ENCODE measurements at regions not wholly inside any gene's neighbourhood (a gene's known extent, or its start where the extent isn't known, plus 50 kb on each side); places are given as distances from the start of the nearest gene placed in this dataset.

DNA sequence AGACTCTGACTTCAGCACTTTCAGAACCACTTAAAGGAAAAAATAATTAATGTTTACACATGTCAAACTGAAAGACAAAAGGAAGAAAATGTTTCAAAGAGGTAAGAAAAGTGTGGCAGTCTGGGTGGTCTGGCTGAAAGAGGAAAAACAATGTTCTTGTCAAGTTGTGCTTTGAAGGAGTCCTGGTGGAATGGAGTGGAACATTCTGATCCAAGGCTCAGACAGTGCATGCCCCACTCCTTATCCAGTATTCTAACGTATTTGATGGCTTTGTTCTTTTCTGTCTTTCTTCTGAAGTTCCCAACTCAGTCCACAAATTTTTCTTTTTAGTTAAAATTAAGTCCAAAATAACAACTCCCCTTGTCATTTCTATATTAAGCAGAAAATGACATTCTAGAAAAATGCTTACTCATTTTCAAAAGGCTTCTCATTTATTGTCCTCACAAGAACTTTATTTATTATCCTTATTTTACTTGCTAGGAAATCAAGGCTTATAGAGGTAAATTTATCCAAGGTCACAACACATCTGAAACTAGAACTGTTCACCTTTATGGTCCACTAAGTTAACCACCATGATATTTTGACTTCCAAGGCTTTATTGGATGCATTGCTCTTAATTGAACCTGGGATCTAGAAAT lies 121.7 kb upstream of the NAP1L1 start:
- TF ChIP-seq, protein P1, sequence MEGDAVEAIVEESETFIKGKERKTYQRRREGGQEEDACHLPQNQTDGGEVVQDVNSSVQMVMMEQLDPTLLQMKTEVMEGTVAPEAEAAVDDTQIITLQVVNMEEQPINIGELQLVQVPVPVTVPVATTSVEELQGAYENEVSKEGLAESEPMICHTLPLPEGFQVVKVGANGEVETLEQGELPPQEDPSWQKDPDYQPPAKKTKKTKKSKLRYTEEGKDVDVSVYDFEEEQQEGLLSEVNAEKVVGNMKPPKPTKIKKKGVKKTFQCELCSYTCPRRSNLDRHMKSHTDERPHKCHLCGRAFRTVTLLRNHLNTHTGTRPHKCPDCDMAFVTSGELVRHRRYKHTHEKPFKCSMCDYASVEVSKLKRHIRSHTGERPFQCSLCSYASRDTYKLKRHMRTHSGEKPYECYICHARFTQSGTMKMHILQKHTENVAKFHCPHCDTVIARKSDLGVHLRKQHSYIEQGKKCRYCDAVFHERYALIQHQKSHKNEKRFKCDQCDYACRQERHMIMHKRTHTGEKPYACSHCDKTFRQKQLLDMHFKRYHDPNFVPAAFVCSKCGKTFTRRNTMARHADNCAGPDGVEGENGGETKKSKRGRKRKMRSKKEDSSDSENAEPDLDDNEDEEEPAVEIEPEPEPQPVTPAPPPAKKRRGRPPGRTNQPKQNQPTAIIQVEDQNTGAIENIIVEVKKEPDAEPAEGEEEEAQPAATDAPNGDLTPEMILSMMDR (conservative IDR thresholded peaks at IDR 0.05 in 1 of 2, IDR thresholded peaks at IDR 0.05 in 1 of 2; ENCODE audit: extremely low read depth in 1 of 2, insufficient read depth in 1 of 2, low read depth in 1 of 2, low read length in 2 of 2): no peak
- no peak for TF ChIP-seq EZH2 (IDR thresholded peaks at IDR 0.05; ENCODE audit: borderline replicate concordance, low read length)

Measured in mammary epithelial cell (primary cell).